ENCODE measurements at regions not wholly inside any gene's neighbourhood (a gene's known extent, or its start where the extent isn't known, plus 50 kb on each side); places are given as distances from the start of the nearest gene placed in this dataset.

DNA sequence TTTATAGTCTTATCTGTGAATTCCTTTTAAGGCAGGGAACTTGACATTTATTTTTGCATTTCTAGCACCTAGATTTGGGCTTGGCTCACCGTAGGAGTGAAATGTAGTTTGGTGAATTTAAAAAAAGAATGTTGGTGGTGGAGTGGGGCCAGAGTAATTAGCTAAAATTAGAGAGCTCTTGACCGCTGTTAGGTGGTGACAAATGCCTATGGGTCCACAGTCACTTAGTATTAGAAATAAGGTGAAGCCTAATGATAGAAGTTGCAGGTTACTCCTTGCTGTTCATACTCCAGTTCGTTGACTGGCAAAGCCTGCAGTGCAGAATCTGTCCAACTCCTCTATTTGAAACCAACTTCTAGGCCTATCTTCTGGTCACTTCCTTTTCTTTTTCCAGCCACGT, 318.8 kb upstream of the NRIP1 start:
- TF ChIP-seq, protein P1, sequence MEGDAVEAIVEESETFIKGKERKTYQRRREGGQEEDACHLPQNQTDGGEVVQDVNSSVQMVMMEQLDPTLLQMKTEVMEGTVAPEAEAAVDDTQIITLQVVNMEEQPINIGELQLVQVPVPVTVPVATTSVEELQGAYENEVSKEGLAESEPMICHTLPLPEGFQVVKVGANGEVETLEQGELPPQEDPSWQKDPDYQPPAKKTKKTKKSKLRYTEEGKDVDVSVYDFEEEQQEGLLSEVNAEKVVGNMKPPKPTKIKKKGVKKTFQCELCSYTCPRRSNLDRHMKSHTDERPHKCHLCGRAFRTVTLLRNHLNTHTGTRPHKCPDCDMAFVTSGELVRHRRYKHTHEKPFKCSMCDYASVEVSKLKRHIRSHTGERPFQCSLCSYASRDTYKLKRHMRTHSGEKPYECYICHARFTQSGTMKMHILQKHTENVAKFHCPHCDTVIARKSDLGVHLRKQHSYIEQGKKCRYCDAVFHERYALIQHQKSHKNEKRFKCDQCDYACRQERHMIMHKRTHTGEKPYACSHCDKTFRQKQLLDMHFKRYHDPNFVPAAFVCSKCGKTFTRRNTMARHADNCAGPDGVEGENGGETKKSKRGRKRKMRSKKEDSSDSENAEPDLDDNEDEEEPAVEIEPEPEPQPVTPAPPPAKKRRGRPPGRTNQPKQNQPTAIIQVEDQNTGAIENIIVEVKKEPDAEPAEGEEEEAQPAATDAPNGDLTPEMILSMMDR (conservative IDR thresholded peaks at IDR 0.05), result no peak
- TF ChIP-seq ZFX (IDR thresholded peaks at IDR 0.05), result no peak

Measured in C4-2B (cell line).